PC-9 (cell line): ENCODE measurements at regions not wholly inside any gene's neighbourhood (a gene's known extent, or its start where the extent isn't known, plus 50 kb on each side); places are given as distances from the start of the nearest gene placed in this dataset.

Experiments used
- BruUV-seq: library from RNA; stranded (reverse); fragments of 400-500 nt; replicated peaks from 2 replicates; lab custom pipeline; 2021; lab: Mats Ljungman, UMichigan
- CTCF ChIA-PET: fragments of 300-600 bp; sonication (Branson Sonifier 250); formaldehyde crosslinking; loops from one replicate; lab custom pipeline; 2022; ENCODE audit warnings: antibody characterized with exemption; lab: Charles Lee
- POLR2A ChIA-PET: fragments of 300-600 bp; sonication (Branson Sonifier 250); formaldehyde crosslinking; loops from one replicate; lab custom pipeline; 2022; ENCODE audit warnings: antibody characterized with exemption; ENCODE audit not compliant: unreplicated experiment; lab: Charles Lee
- DNase-seq, 2 experiments: peaks; one replicate each; pipeline versions ENCODE4 v3.0.0 to v3.0.0-alpha.2; 2015 to 2022; ENCODE audit warnings: mixed read lengths in 1 of 2
- H2AFZ ChIP-seq: fragments of 200-600 bp; sonication (generic); 2 replicates; pipeline ENCODE4 v1.8.1; 2017; ENCODE audit warnings: antibody characterized with exemption
- H3F3A ChIP-seq: fragments of 200-600 bp; sonication (generic); 2 replicates; pipeline ENCODE4 v1.8.1; 2017; ENCODE audit warnings: antibody characterized with exemption, mild to moderate bottlenecking, low read depth; ENCODE audit not compliant: insufficient read depth
- H3K27ac ChIP-seq: fragments of 200-600 bp; sonication (generic); 2 replicates; pipeline ENCODE4 v1.6.1; 2016; ENCODE audit warnings: mixed run types
- H3K27me3 ChIP-seq: fragments of 200-600 bp; sonication (generic); 2 replicates; pipeline ENCODE4 v1.6.1; 2016; ENCODE audit warnings: low read depth, mixed run types; ENCODE audit not compliant: insufficient read depth
- H3K36me3 ChIP-seq: fragments of 200-600 bp; sonication (generic); 2 replicates; pipeline ENCODE4 v1.6.1; 2016; ENCODE audit warnings: low read depth, mixed run types
- H3K4me1 ChIP-seq: fragments of 200-600 bp; sonication (generic); replicated peaks from 2 replicates; pipeline ENCODE4 v1.6.1; 2016; ENCODE audit warnings: mixed run types; ENCODE audit not compliant: insufficient read depth
- H3K4me2 ChIP-seq: fragments of 200-600 bp; sonication (generic); 2 replicates; pipeline ENCODE4 v1.6.1; 2017; ENCODE audit warnings: mixed run types
- H3K4me3 ChIP-seq: fragments of 200-600 bp; sonication (generic); 2 replicates; pipeline ENCODE4 v1.6.1; 2016; ENCODE audit warnings: mixed run types
- H3K79me2 ChIP-seq: fragments of 200-600 bp; sonication (generic); 2 replicates; pipeline ENCODE4 v1.6.1; 2017; ENCODE audit warnings: low read depth, mixed run types
- H3K9me2 ChIP-seq: fragments of 200-600 bp; sonication (generic); 2 replicates; pipeline ENCODE4 v1.8.1; 2017; ENCODE audit warnings: mild to moderate bottlenecking; ENCODE audit not compliant: insufficient read depth
- H3K9me3 ChIP-seq: fragments of 200-600 bp; sonication (generic); 2 replicates; pipeline ENCODE4 v1.8.1; 2016; ENCODE audit warnings: low read depth; ENCODE audit not compliant: insufficient read depth
- H4K20me1 ChIP-seq: fragments of 200-600 bp; sonication (generic); 2 replicates; pipeline ENCODE4 v1.8.1; 2017; ENCODE audit not compliant: insufficient read depth
- CTCF ChIP-seq: fragments of 200-600 bp; sonication (generic); conservative IDR thresholded peaks from 2 replicates; pipeline ENCODE4 v1.6.1; 2017; ENCODE audit warnings: mixed run types, antibody characterized with exemption, mild to moderate bottlenecking, moderate library complexity
- EZH2 ChIP-seq: fragments of 200-600 bp; sonication (generic); IDR thresholded peaks from 2 replicates; pipeline ENCODE4 v1.8.0; 2017; ENCODE audit warnings: antibody characterized with exemption, low read depth
- intact Hi-C: fragments of 100-400 bp; cut with micrococcal nuclease; formaldehyde crosslinking; loops from one replicate; pipeline ENCODE4 v1.10.0; 2022; ENCODE audit not compliant: unreplicated experiment

- Histone ChIP-seq H3K4me1 (no peaks in the 10 kb centered on the region), H3F3A (no peaks in the 10 kb centered on the region), H3K36me3 (no peaks in the 10 kb centered on the region), H3K4me2 (no peak overlapping the region), H3K9me3 (no peaks in the 10 kb centered on the region), H3K27ac (no peak overlapping the region), H4K20me1 (no peaks in the 10 kb centered on the region; the same call in 1 of the 2 replicates), H3K9me2 (no peaks in the 10 kb centered on the region), H3K79me2 (no peaks in the 10 kb centered on the region), H2AFZ (no peak overlapping the region), H3K27me3 (no peaks in the 10 kb centered on the region), H3K4me3 (no peak overlapping the region)
- no TSS peak for BruUV-seq
- intact Hi-C loops, result no loop called here
- POLR2A ChIA-PET, result no interaction called here
- no peak for TF ChIP-seq CTCF
- CTCF ChIA-PET, result no interaction called here
- DNase-seq, result no peak
These were observed 644.3 kb downstream of the CBLN2 start for GRCh38 chr18:71899707-71900472.

- TF ChIP-seq EZH2 (no peak), CTCF (no peak)
- H2AFZ ChIP-seq, result no peak overlapping the region
- no peak overlapping the region for H3K4me2 ChIP-seq
- H3K27me3 ChIP-seq, result no peaks in the 10 kb centered on the region
- no peak for DNase-seq
- H3K27ac ChIP-seq, result no peak overlapping the region
- intact Hi-C loops, result no loop called here
- H4K20me1 ChIP-seq, result no peaks in the 10 kb centered on the region; the same call in 1 of the 2 replicates
- BruUV-seq, result no TSS peak
- no peaks in the 10 kb centered on the region for H3K9me3 ChIP-seq
- H3K4me3 ChIP-seq, result no peak overlapping the region
- no peaks in the 10 kb centered on the region for H3K4me1 ChIP-seq
- H3K36me3 ChIP-seq, result no peaks in the 10 kb centered on the region
- POLR2A ChIA-PET, result no interaction called here
- CTCF ChIA-PET, result no interaction called here
- no peaks in the 10 kb centered on the region for H3K9me2 ChIP-seq
- H3K79me2 ChIP-seq, result no peaks in the 10 kb centered on the region
- no peaks in the 10 kb centered on the region for H3F3A ChIP-seq
These were observed 645.0 kb downstream of the CBLN2 start for GRCh38 chr18:71899183-71899582.

GRCh38 chr18:71887509-71887908, 656.6 kb downstream of the CBLN2 start:
- Histone ChIP-seq H3K4me2 (no peak overlapping the region), H3K4me3 (no peak overlapping the region), H3F3A (no peaks in the 10 kb centered on the region), H3K27ac (no peak overlapping the region), H4K20me1 (no peaks in the 10 kb centered on the region), H3K9me2 (no peaks in the 10 kb centered on the region), H3K36me3 (no peaks in the 10 kb centered on the region), H3K79me2 (no peaks in the 10 kb centered on the region), H3K9me3 (no peaks in the 10 kb centered on the region), H2AFZ (no peak overlapping the region), H3K4me1 (no peaks in the 10 kb centered on the region), H3K27me3 (no peaks in the 10 kb centered on the region)
- CTCF ChIA-PET, result no interaction called here
- no peak for TF ChIP-seq EZH2
- intact Hi-C loops, result no loop called here
- no TSS peak for BruUV-seq
- no peak for DNase-seq
- POLR2A ChIA-PET, result no interaction called here

- no TSS peak for BruUV-seq
- TF ChIP-seq EZH2 (no peak), CTCF (no peak)
- intact Hi-C loops, result no loop called here
- Histone ChIP-seq H3K36me3 (no peaks in the 10 kb centered on the region), H4K20me1 (no peaks in the 10 kb centered on the region), H3K79me2 (no peaks in the 10 kb centered on the region), H2AFZ (no peak overlapping the region), H3K27me3 (no peaks in the 10 kb centered on the region), H3K27ac (no peak overlapping the region), H3K9me3 (no peaks in the 10 kb centered on the region; the same call in 1 of the 2 replicates), H3F3A (no peaks in the 10 kb centered on the region), H3K9me2 (no peaks in the 10 kb centered on the region), H3K4me3 (no peak overlapping the region), H3K4me1 (no peaks in the 10 kb centered on the region), H3K4me2 (no peak overlapping the region)
- POLR2A ChIA-PET, result no interaction called here
- no peak for DNase-seq
- CTCF ChIA-PET, result no interaction called here
These were observed 665.9 kb downstream of the CBLN2 start for GRCh38 chr18:71878226-71878625.
